SU-DHL-6 (cell line): ENCODE measurements at regions not wholly inside any gene's neighbourhood (a gene's known extent, or its start where the extent isn't known, plus 50 kb on each side); places are given as distances from the start of the nearest gene placed in this dataset.

Source experiments
- H2AFZ ChIP-seq: fragments of 200-600 bp; sonication (generic); 2 replicates; pipeline ENCODE4 v1.6.1; 2014; ENCODE audit warnings: low read depth, mild to moderate bottlenecking, moderate library complexity, mixed read lengths, antibody characterized with exemption, low read length; ENCODE audit not compliant: severe bottlenecking
- H3F3A ChIP-seq: fragments of 200-600 bp; shearing (Covaris generic); 2 replicates; pipeline ENCODE4 v1.6.0; 2016; ENCODE audit warnings: antibody characterized with exemption, mild to moderate bottlenecking; ENCODE audit not compliant: insufficient read depth
- H3K27ac ChIP-seq: fragments of 200-600 bp; sonication (generic); 2 replicates; pipeline ENCODE4 v1.5.1; 2016; ENCODE audit warnings: low read depth, mild to moderate bottlenecking, low read length, moderate library complexity, mixed read lengths
- H3K27me3 ChIP-seq: fragments of 200-600 bp; sonication (generic), shearing (Covaris generic); 2 replicates; pipeline ENCODE4 v1.6.0; 2014; ENCODE audit warnings: mild to moderate bottlenecking, low read length
- H3K36me3 ChIP-seq: fragments of 200-600 bp; sonication (generic); 2 replicates; pipeline ENCODE4 v1.6.1; 2014; ENCODE audit warnings: mild to moderate bottlenecking, low read length, mixed read lengths
- H3K4me2 ChIP-seq: fragments of 300-600, 200-600 bp; shearing (Covaris generic), sonication (generic); 2 replicates; pipeline ENCODE4 v1.6.0; 2014; ENCODE audit warnings: low read length, low read depth, mild to moderate bottlenecking; ENCODE audit not compliant: poor library complexity, severe bottlenecking
- H3K4me3 ChIP-seq: fragments of 200-600 bp; sonication (generic); 2 replicates; pipeline ENCODE4 v1.5.1; 2014; ENCODE audit warnings: antibody characterized with exemption, low read length, mild to moderate bottlenecking, mixed read lengths; ENCODE audit not compliant: insufficient read depth, poor library complexity, severe bottlenecking
- H3K79me2 ChIP-seq: fragments of 200-600 bp; sonication (generic); 2 replicates; pipeline ENCODE4 v1.6.1; 2014; ENCODE audit warnings: mild to moderate bottlenecking, low read length, moderate library complexity; ENCODE audit not compliant: insufficient read depth
- H3K9ac ChIP-seq: fragments of 200-600 bp; sonication (generic); 2 replicates; pipeline ENCODE4 v1.7.0; 2014; ENCODE audit warnings: mild to moderate bottlenecking, low read length
- H3K9me2 ChIP-seq: fragments of 200-600 bp; sonication (generic); replicated peaks from 2 replicates; pipeline ENCODE4 v1.6.1; 2014; ENCODE audit warnings: low read length; ENCODE audit not compliant: insufficient read depth
- H3K9me3 ChIP-seq: fragments of 200-600 bp; sonication (generic); 2 replicates; pipeline ENCODE4 v1.6.1; 2014; ENCODE audit warnings: low read length, mixed read lengths; ENCODE audit not compliant: insufficient read depth
- H4K20me1 ChIP-seq: fragments of 200-600 bp; sonication (generic); 2 replicates; pipeline ENCODE4 v1.6.1; 2014; ENCODE audit warnings: low read depth, mild to moderate bottlenecking, antibody characterized with exemption, low read length, moderate library complexity, mixed read lengths
- CTCF ChIP-seq: fragments of 200-600 bp; sonication (generic); IDR thresholded peaks from one replicate; pipeline ENCODE4 v1.5.1; 2017; ENCODE audit warnings: antibody characterized with exemption, mild to moderate bottlenecking, low read length, moderate library complexity; ENCODE audit not compliant: insufficient read depth, poor library complexity, severe bottlenecking
- EZH2phosphoT487 ChIP-seq: fragments of 200-600 bp; sonication (generic), shearing (Covaris generic); conservative IDR thresholded peaks from 2 replicates; pipeline ENCODE4 v1.6.1; 2018; ENCODE audit warnings: mild to moderate bottlenecking, antibody characterized with exemption, low read length, moderate library complexity, mixed read lengths

GRCh38 chr2:97355176-97355575, 234.5 kb downstream of the ANKRD36B start:
- no peaks in the 10 kb centered on the region for H3F3A ChIP-seq
- H2AFZ ChIP-seq = no peak overlapping the region
- no peak overlapping the region for H3K9ac ChIP-seq
- H4K20me1 ChIP-seq = no peaks in the 10 kb centered on the region
- no peaks in the 10 kb centered on the region for H3K9me2 ChIP-seq
- H3K36me3 ChIP-seq = no peaks in the 10 kb centered on the region
- H3K79me2 ChIP-seq = no peaks in the 10 kb centered on the region
- no peak overlapping the region for H3K4me3 ChIP-seq
- TF ChIP-seq CTCF = no peak
- no peak for TF ChIP-seq EZH2phosphoT487
- no peak overlapping the region for H3K4me2 ChIP-seq
- H3K9me3 ChIP-seq = no peaks in the 10 kb centered on the region
- H3K27ac ChIP-seq = no peak overlapping the region
- H3K27me3 ChIP-seq = no peaks in the 10 kb centered on the region

- Histone ChIP-seq H3K4me2 (no peak overlapping the region), H3K79me2 (no peaks in the 10 kb centered on the region), H3K27ac (no peak overlapping the region), H2AFZ (no peak overlapping the region), H4K20me1 (no peaks in the 10 kb centered on the region), H3K9ac (no peak overlapping the region), H3K4me3 (no peak overlapping the region), H3K9me3 (no peaks in the 10 kb centered on the region), H3K36me3 (no peaks in the 10 kb centered on the region), H3K9me2 (no peaks in the 10 kb centered on the region), H3F3A (no peaks in the 10 kb centered on the region), H3K27me3 (no peaks in the 10 kb centered on the region)
- TF ChIP-seq CTCF (no peak), EZH2phosphoT487 (no peak)
Observed at GRCh38 chr2:97354576-97354975, 235.1 kb downstream of the ANKRD36B start.

GRCh38 chr2:97348841-97349240, 235.9 kb downstream of the ANKRD36 start:
- H3K9me3 ChIP-seq = no peaks in the 10 kb centered on the region
- no peaks in the 10 kb centered on the region for H3K27me3 ChIP-seq
- no peak for TF ChIP-seq EZH2phosphoT487
- TF ChIP-seq CTCF = no peak
- no peak overlapping the region for H3K27ac ChIP-seq
- no peak overlapping the region for H3K4me3 ChIP-seq
- H3K9ac ChIP-seq = no peak overlapping the region
- no peaks in the 10 kb centered on the region for H3F3A ChIP-seq
- no peaks in the 10 kb centered on the region for H3K79me2 ChIP-seq
- no peak overlapping the region for H2AFZ ChIP-seq
- no peaks in the 10 kb centered on the region for H3K36me3 ChIP-seq
- H4K20me1 ChIP-seq = no peaks in the 10 kb centered on the region
- H3K4me2 ChIP-seq = no peak overlapping the region
- H3K9me2 ChIP-seq = no peaks in the 10 kb centered on the region
